ENCODE measurements at regions not wholly inside any gene's neighbourhood (a gene's known extent, or its start where the extent isn't known, plus 50 kb on each side); places are given as distances from the start of the nearest gene placed in this dataset.
A peak's percentile ranks its signal among the peaks of the same experiment; 100 is the strongest.

- DNase-seq (ENCODE audit: insufficient read length, low spot score) (peak; percentile 51), FAIRE-seq (peak; percentile 23)
These were observed 51.7 kb downstream of the SCN11A start for GRCh38 chr3:39000008-39000450.

DNA sequence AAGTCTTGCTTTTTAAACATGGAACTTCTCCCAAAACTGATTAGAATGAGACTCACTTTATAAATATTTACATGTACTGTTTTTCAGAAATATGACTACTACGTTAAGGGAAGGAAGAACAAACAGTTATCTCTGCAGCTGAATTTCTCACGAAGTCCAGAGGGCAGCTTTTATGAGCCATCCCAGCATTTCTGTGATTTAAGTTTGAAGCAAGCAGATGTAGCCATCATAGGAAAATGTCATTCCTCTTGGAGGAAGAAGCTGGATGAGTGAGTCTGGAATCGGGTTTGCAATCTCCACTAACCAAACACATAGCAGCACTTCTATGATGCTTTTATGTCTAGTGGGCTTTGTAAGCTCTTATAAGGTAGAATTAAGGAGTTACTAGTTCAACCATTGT lies 53.7 kb downstream of the SCN11A start:
- DNase-seq (ENCODE audit: insufficient read length, low spot score) (no peak), FAIRE-seq (no peak)

- no peak for DNase-seq (ENCODE audit: insufficient read length, low spot score)
- no peak for FAIRE-seq
These were observed 55.6 kb downstream of the SCN11A start for GRCh38 chr3:38996193-38996592.

- DNase-seq (ENCODE audit: insufficient read length, low spot score) (no peak), FAIRE-seq (no peak)
These were observed 57.5 kb downstream of the SCN11A start for GRCh38 chr3:38994251-38994650.

- FAIRE-seq (no peak), DNase-seq (ENCODE audit: insufficient read length, low spot score) (peak; percentile 68)
These were observed 59.5 kb downstream of the SCN11A start for GRCh38 chr3:38992117-38992760.

- FAIRE-seq (no peak), DNase-seq (ENCODE audit: insufficient read length, low spot score) (no peak)
These were observed 61.1 kb downstream of the SCN11A start for GRCh38 chr3:38990621-38991020.

DNA sequence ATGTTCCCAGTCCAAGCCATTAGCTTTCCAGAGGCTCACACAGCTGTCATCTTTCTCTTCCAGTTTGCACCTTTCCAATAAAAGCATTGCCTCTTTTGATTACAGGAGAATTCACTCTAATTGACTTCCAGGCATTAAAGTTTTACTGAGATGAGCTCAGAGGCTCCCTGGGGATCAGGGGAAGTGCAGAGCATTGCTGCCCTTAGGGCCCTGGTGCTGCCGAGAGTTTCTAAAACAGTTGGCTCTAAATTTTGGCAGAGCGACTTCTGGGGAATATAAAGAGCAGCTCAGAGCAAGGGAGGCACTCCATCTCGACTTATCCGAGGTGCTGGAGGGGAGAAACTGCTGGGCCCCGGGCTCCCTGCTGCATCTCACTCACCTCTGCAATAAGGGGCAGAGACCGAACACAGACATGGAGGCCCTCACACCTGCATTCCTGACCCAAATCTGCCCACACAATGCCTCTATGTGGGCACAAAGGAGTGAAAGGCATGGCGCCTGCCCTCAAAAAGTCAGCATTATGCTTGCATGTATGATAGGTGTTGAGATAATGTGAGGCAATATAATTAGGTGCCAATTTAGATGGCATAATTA lies 61.7 kb downstream of the SCN11A start:
- no peak for DNase-seq (ENCODE audit: insufficient read length, low spot score)
- FAIRE-seq, result no peak

- DNase-seq (ENCODE audit: insufficient read length, low spot score), result no peak
- FAIRE-seq, result no peak
These were observed 62.8 kb downstream of the SCN11A start for GRCh38 chr3:38988955-38989354.

- no peak for DNase-seq (ENCODE audit: insufficient read length, low spot score)
- no peak for FAIRE-seq
These were observed 64.3 kb downstream of the SCN11A start for GRCh38 chr3:38987456-38987855.

GRCh38 chr3:38986901-38987300 lies 64.8 kb downstream of the SCN11A start:
- DNase-seq (ENCODE audit: insufficient read length, low spot score) (no peak), FAIRE-seq (no peak)

GRCh38 chr3:38985981-38986380 lies 65.8 kb downstream of the SCN11A start:
- DNase-seq (ENCODE audit: insufficient read length, low spot score), result no peak
- FAIRE-seq, result no peak

GRCh38 chr3:38985581-38985980 lies 66.2 kb downstream of the SCN11A start:
- no peak for DNase-seq (ENCODE audit: insufficient read length, low spot score)
- FAIRE-seq, result no peak

- DNase-seq (ENCODE audit: insufficient read length, low spot score) (no peak), FAIRE-seq (no peak)
These were observed 67.0 kb downstream of the SCN11A start for GRCh38 chr3:38984731-38985130.

- FAIRE-seq, result no peak
- DNase-seq (ENCODE audit: insufficient read length, low spot score), result no peak
These were observed 67.6 kb downstream of the SCN11A start for GRCh38 chr3:38984110-38984509.

GRCh38 chr3:38980938-38981337 lies 70.8 kb downstream of the SCN11A start:
- DNase-seq (ENCODE audit: insufficient read length, low spot score) (no peak), FAIRE-seq (no peak)

DNA sequence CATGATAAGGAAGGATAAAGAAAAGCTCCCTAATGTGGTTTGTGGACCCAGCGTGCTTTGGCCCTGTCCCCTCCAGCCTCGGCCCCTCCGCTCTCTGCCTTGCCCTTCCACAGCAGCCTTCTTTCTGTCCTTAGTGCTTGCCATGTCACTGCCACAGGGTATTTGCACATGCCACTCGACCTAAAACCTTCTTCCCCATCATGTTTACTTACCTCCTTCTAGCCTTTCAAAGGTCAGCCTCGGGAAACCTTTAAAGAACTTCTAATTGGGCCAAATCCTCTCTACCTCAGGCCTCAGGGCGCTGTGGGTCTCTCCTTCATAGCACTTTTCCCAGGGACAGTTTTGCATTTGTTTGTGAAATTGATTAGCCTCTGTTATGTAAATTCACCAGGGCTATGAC lies 73.0 kb downstream of the SCN11A start:
- no peak for FAIRE-seq
- no peak for DNase-seq (ENCODE audit: insufficient read length, low spot score)

- DNase-seq (ENCODE audit: insufficient read length, low spot score) (no peak), FAIRE-seq (no peak)
These were observed 80.7 kb downstream of the SCN11A start for GRCh38 chr3:38970851-38971638.

GRCh38 chr3:38969317-38970235 lies 82.2 kb downstream of the SCN11A start:
- DNase-seq (ENCODE audit: insufficient read length, low spot score), result no peak
- no peak for FAIRE-seq

DNA sequence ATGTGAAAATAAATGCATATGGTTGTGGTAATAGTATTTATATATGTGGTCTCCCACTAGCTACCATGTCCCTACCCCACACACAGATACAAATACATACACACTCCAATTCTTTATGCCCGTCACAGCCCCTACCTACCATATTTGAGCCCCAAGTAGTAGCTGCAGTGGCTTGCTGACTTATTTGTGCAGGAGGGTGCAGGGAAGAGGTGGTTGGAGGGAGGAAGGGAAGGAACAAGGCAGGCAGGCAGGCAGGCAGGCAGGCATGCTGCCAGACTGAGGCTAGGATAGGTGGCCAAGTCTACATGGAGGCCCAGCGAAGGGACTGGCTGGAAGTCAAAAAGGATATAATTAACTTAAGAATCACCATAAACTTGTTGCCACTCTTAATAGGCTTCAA lies 82.9 kb downstream of the SCN11A start:
- DNase-seq (ENCODE audit: insufficient read length, low spot score) (no peak), FAIRE-seq (no peak)

DNA sequence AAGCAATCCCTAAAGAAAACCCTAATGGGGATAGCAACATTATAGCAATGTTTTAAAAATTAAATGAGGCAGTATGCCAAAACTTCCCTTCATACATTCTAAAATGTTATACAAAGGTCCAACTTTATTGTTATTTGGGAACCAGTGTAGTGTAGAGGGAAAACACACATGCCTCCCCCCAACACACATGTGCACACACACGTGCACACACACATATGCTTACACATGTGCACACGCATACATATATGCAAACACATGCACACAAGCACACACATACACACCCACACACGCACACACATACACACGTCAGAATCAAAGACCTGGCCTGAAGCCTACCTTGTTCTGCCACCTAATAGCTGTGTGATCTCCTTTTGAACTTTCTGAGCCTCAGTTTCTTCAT lies 83.3 kb downstream of the SCN11A start:
- DNase-seq (ENCODE audit: insufficient read length, low spot score) (no peak), FAIRE-seq (no peak)

DNA sequence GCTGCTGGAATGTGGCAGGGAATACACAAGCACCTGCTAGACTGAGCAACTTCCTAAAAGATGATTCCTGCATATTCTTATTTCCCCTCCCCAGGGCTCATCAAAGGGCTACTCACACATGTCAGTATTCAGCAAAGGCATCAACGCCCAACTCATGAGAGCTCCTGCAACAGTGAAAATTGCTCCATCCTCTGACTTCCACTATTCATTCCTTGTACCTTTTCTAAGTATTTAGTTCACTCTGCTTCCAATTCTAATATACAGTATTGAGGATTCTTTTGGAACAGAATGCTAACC lies 84.1 kb downstream of the SCN11A start:
- DNase-seq (ENCODE audit: insufficient read length, low spot score) (no peak), FAIRE-seq (no peak)
